ENCODE measurements at regions not wholly inside any gene's neighbourhood (a gene's known extent, or its start where the extent isn't known, plus 50 kb on each side); places are given as distances from the start of the nearest gene placed in this dataset.

GRCh38 chr7:50205011-50205410, 99.5 kb upstream of the IKZF1 start:
- Histone ChIP-seq H3K4me1 (ENCODE audit: control insufficient read depth, low read length) (peaks cover 27% of the 10 kb centered on the region), H3K36me3 (ENCODE audit: control insufficient read depth, low read length) (no peaks in the 10 kb centered on the region), H4K20me1 (ENCODE audit: control insufficient read depth, insufficient read depth, low read depth, low read length) (no peaks in the 10 kb centered on the region), H3K9me3 (ENCODE audit: control insufficient read depth, insufficient read depth, low read length) (no peaks in the 10 kb centered on the region), H3K79me2 (ENCODE audit: control insufficient read depth, low read length) (no peaks in the 10 kb centered on the region), H3K4me2 (ENCODE audit: low read length) (no peak overlapping the region), H3K9me2 (replicated peaks; ENCODE audit: control insufficient read depth, low read length) (no peaks in the 10 kb centered on the region), H3K27ac (ENCODE audit: low read depth, low read length) (no peak overlapping the region), H3K4me3 (ENCODE audit: low read length) (no peak overlapping the region), H3K27me3 (ENCODE audit: control insufficient read depth, low read length) (no peaks in the 10 kb centered on the region), H3F3A (ENCODE audit: control insufficient read depth, insufficient read depth) (no peaks in the 10 kb centered on the region)
- TF ChIP-seq, protein P1, sequence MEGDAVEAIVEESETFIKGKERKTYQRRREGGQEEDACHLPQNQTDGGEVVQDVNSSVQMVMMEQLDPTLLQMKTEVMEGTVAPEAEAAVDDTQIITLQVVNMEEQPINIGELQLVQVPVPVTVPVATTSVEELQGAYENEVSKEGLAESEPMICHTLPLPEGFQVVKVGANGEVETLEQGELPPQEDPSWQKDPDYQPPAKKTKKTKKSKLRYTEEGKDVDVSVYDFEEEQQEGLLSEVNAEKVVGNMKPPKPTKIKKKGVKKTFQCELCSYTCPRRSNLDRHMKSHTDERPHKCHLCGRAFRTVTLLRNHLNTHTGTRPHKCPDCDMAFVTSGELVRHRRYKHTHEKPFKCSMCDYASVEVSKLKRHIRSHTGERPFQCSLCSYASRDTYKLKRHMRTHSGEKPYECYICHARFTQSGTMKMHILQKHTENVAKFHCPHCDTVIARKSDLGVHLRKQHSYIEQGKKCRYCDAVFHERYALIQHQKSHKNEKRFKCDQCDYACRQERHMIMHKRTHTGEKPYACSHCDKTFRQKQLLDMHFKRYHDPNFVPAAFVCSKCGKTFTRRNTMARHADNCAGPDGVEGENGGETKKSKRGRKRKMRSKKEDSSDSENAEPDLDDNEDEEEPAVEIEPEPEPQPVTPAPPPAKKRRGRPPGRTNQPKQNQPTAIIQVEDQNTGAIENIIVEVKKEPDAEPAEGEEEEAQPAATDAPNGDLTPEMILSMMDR (IDR thresholded peaks at IDR 0.05; ENCODE audit: low read depth, low read length, poor library complexity, severe bottlenecking), result no peak
- no peak for TF ChIP-seq EZH2phosphoT487 (IDR thresholded peaks at IDR 0.05; ENCODE audit: borderline replicate concordance, low read length)

GRCh38 chr7:50204581-50204980, 99.9 kb upstream of the IKZF1 start:
- Histone ChIP-seq H3K4me3 (ENCODE audit: low read length) (peak overlapping the region; percentile 9), H3K9me2 (replicated peaks; ENCODE audit: control insufficient read depth, low read length) (no peaks in the 10 kb centered on the region), H3K9me3 (ENCODE audit: control insufficient read depth, insufficient read depth, low read length) (no peaks in the 10 kb centered on the region), H3K27ac (ENCODE audit: low read depth, low read length) (no peak overlapping the region), H3F3A (ENCODE audit: control insufficient read depth, insufficient read depth) (no peaks in the 10 kb centered on the region), H3K27me3 (ENCODE audit: control insufficient read depth, low read length) (no peaks in the 10 kb centered on the region), H3K4me2 (ENCODE audit: low read length) (peak overlapping the region; percentile 30), H3K4me1 (ENCODE audit: control insufficient read depth, low read length) (peaks cover 27% of the 10 kb centered on the region), H3K36me3 (ENCODE audit: control insufficient read depth, low read length) (no peaks in the 10 kb centered on the region), H3K79me2 (ENCODE audit: control insufficient read depth, low read length) (no peaks in the 10 kb centered on the region), H4K20me1 (ENCODE audit: control insufficient read depth, insufficient read depth, low read depth, low read length) (no peaks in the 10 kb centered on the region)
- TF ChIP-seq, protein P1 (IDR thresholded peaks at IDR 0.05; ENCODE audit: low read depth, low read length, poor library complexity, severe bottlenecking), result no peak

DNA sequence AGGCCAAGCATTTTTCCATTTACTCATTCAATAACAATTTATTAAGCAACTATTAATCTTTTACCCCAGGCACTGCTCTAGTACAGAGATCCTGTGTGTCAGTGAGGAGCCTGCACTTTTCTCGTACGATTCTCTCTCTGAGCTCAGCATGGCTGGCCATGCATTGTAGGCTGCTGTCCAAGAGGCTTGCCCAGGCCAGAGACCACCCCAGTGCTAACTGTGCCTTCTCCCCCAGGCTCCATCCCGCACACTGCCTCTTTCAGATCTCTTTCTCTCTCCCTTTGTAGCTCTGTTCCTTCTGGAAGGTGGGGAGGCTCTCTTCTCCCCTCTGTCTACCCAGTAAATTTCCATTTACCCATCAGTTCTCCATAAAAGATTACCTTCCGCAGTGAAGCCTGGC, 101.0 kb upstream of the IKZF1 start:
- Histone ChIP-seq H3K27ac (ENCODE audit: low read depth, low read length) (no peak overlapping the region), H3K79me2 (ENCODE audit: control insufficient read depth, low read length) (no peaks in the 10 kb centered on the region), H3K4me2 (ENCODE audit: low read length) (no peak overlapping the region), H3K4me1 (ENCODE audit: control insufficient read depth, low read length) (peaks cover 27% of the 10 kb centered on the region), H3K27me3 (ENCODE audit: control insufficient read depth, low read length) (no peaks in the 10 kb centered on the region), H3K9me3 (ENCODE audit: control insufficient read depth, insufficient read depth, low read length) (no peaks in the 10 kb centered on the region), H3F3A (ENCODE audit: control insufficient read depth, insufficient read depth) (no peaks in the 10 kb centered on the region), H3K9me2 (replicated peaks; ENCODE audit: control insufficient read depth, low read length) (no peaks in the 10 kb centered on the region), H3K36me3 (ENCODE audit: control insufficient read depth, low read length) (no peaks in the 10 kb centered on the region), H4K20me1 (ENCODE audit: control insufficient read depth, insufficient read depth, low read depth, low read length) (no peaks in the 10 kb centered on the region), H3K4me3 (ENCODE audit: low read length) (no peak overlapping the region)
- TF ChIP-seq EZH2phosphoT487 (IDR thresholded peaks at IDR 0.05; ENCODE audit: borderline replicate concordance, low read length), result no peak
- TF ChIP-seq, protein P1 (IDR thresholded peaks at IDR 0.05; ENCODE audit: low read depth, low read length, poor library complexity, severe bottlenecking), result no peak
